Type B pancreatic cell (in vitro differentiated cells): ENCODE measurements at regions not wholly inside any gene's neighbourhood (a gene's known extent, or its start where the extent isn't known, plus 50 kb on each side); places are given as distances from the start of the nearest gene placed in this dataset.

Source experiments
- DNase-seq: peaks from one replicate; pipeline ENCODE4 v3.0.0; 2021; ENCODE audit warnings: mixed read lengths; ENCODE audit not compliant: unreplicated experiment; ENCODE audit errors: extremely low spot score
- H3K27ac Mint-ChIP-seq: 2 replicates; pipeline ENCODE4 v1.8.0; 2021; ENCODE audit warnings: mild to moderate bottlenecking, mixed read lengths
- H3K27me3 Mint-ChIP-seq: 2 replicates; pipeline ENCODE4 v1.8.0; 2021; ENCODE audit warnings: mixed read lengths
- H3K36me3 Mint-ChIP-seq: 2 replicates; pipeline ENCODE4 v1.8.0; 2021; ENCODE audit warnings: mixed read lengths
- H3K4me1 Mint-ChIP-seq: one replicate; pipeline ENCODE4 v1.8.0; 2021; ENCODE audit warnings: mixed read lengths; ENCODE audit not compliant: unreplicated experiment
- H3K4me3 Mint-ChIP-seq: 2 replicates; pipeline ENCODE4 v1.8.0; 2021; ENCODE audit warnings: mild to moderate bottlenecking, mixed read lengths
- H3K9me3 Mint-ChIP-seq: 2 replicates; pipeline ENCODE4 v1.8.0; 2021; ENCODE audit warnings: mixed read lengths
- CTCF ChIP-seq: fragments of 200-600 bp; sonication (generic); conservative IDR thresholded peaks from 2 replicates; pipeline ENCODE4 v1.5.0; 2021; ENCODE audit warnings: antibody characterized with exemption, mild to moderate bottlenecking

- Mint-ChIP-seq H3K9me3 (no peaks in the 10 kb centered on the region), H3K4me1 (no peaks in the 10 kb centered on the region), H3K36me3 (no peaks in the 10 kb centered on the region), H3K27ac (peak overlapping the region; percentile 70), H3K4me3 (no peak overlapping the region), H3K27me3 (no peaks in the 10 kb centered on the region)
- DNase-seq, result no peak
- TF ChIP-seq CTCF, result no peak
Measured at GRCh38 chr14:42429401-42429800, 822.7 kb downstream of the LRFN5 start.

GRCh38 chr14:42428996-42429395 is 822.3 kb downstream of the LRFN5 start:
- Mint-ChIP-seq H3K4me3 (no peak overlapping the region), H3K36me3 (no peaks in the 10 kb centered on the region), H3K4me1 (no peaks in the 10 kb centered on the region), H3K9me3 (no peaks in the 10 kb centered on the region), H3K27me3 (no peaks in the 10 kb centered on the region), H3K27ac (peak overlapping the region; percentile 70)
- no peak for TF ChIP-seq CTCF
- no peak for DNase-seq

GRCh38 chr14:42424501-42424900 is 817.8 kb downstream of the LRFN5 start:
- H3K9me3 Mint-ChIP-seq, result no peaks in the 10 kb centered on the region
- no peak overlapping the region for H3K27ac Mint-ChIP-seq
- TF ChIP-seq CTCF, result no peak
- DNase-seq, result no peak
- no peak overlapping the region for H3K4me3 Mint-ChIP-seq
- no peaks in the 10 kb centered on the region for H3K4me1 Mint-ChIP-seq
- no peaks in the 10 kb centered on the region for H3K27me3 Mint-ChIP-seq
- no peaks in the 10 kb centered on the region for H3K36me3 Mint-ChIP-seq

- TF ChIP-seq CTCF, result no peak
- Mint-ChIP-seq H3K27me3 (no peaks in the 10 kb centered on the region), H3K36me3 (no peaks in the 10 kb centered on the region), H3K4me1 (no peaks in the 10 kb centered on the region), H3K4me3 (no peak overlapping the region), H3K27ac (no peak overlapping the region), H3K9me3 (no peaks in the 10 kb centered on the region)
- no peak for DNase-seq
Measured at GRCh38 chr14:42421377-42422078, 814.9 kb downstream of the LRFN5 start.

- H3K9me3 Mint-ChIP-seq, result no peaks in the 10 kb centered on the region
Measured at GRCh38 chr14:42420071-42420470, 813.4 kb downstream of the LRFN5 start.

More at GRCh38 chr14:42420071-42420470, 813.4 kb downstream of the LRFN5 start:
- Mint-ChIP-seq H3K36me3 (no peaks in the 10 kb centered on the region), H3K27me3 (no peaks in the 10 kb centered on the region), H3K4me3 (no peak overlapping the region), H3K27ac (no peak overlapping the region), H3K4me1 (no peaks in the 10 kb centered on the region)
- no peak for TF ChIP-seq CTCF
- no peak for DNase-seq
